Iris pigment epithelial cell (primary cell): ENCODE measurements at regions not wholly inside any gene's neighbourhood (a gene's known extent, or its start where the extent isn't known, plus 50 kb on each side); places are given as distances from the start of the nearest gene placed in this dataset.
A peak's percentile ranks its signal among the peaks of the same experiment; 100 is the strongest.
"Not testable (repeated sequence)": the region's sequence is repeated elsewhere in the genome, so short reads cannot be mapped to it uniquely, and the experiment has no call there.

Experiments
- DNase-seq: peaks from one replicate; pipeline ENCODE4 v3.0.0-alpha.2; 2011; ENCODE audit warnings: low read depth

- no peak for DNase-seq
Observed at GRCh38 chr15:66964111-66964738, 101.2 kb upstream of the SMAD3 start.

GRCh38 chr15:66964791-66965190 lies 100.6 kb upstream of the SMAD3 start:
- no peak for DNase-seq

- no peak for DNase-seq
Observed at GRCh38 chr15:66965201-66965900, 100.1 kb upstream of the SMAD3 start.

GRCh38 chr15:66966256-66966655 lies 99.1 kb upstream of the SMAD3 start:
- DNase-seq, result no peak

GRCh38 chr15:66968806-66969596 lies 96.4 kb upstream of the SMAD3 start:
- DNase-seq, result no peak

GRCh38 chr15:66974131-66974530 lies 91.3 kb upstream of the SMAD3 start:
- not testable (repeated sequence) for DNase-seq

- DNase-seq, result not testable (repeated sequence)
Observed at GRCh38 chr15:66976106-66976640, 89.2 kb upstream of the SMAD3 start.

- not testable (repeated sequence) for DNase-seq
Observed at GRCh38 chr15:66980326-66980725, 85.1 kb upstream of the SMAD3 start.

GRCh38 chr15:66981771-66982170 lies 83.6 kb upstream of the SMAD3 start:
- no peak for DNase-seq

- no peak for DNase-seq
Observed at GRCh38 chr15:66982250-66982649, 83.2 kb upstream of the SMAD3 start.

GRCh38 chr15:66982816-66983215 lies 82.6 kb upstream of the SMAD3 start:
- DNase-seq, result no peak

- no peak for DNase-seq
Observed at GRCh38 chr15:66985653-66986052, 79.7 kb upstream of the SMAD3 start.

GRCh38 chr15:66986951-66987350 lies 78.5 kb upstream of the SMAD3 start:
- DNase-seq, result no peak

- DNase-seq, result no peak
Observed at GRCh38 chr15:66993090-66993489, 72.3 kb upstream of the SMAD3 start.

- DNase-seq, result no peak
Observed at GRCh38 chr15:66993874-66994696, 71.3 kb upstream of the SMAD3 start.

GRCh38 chr15:66994927-66995656 lies 70.3 kb upstream of the SMAD3 start:
- DNase-seq, result peak; percentile 53

- no peak for DNase-seq
Observed at GRCh38 chr15:66996094-66996493, 69.3 kb upstream of the SMAD3 start.

- DNase-seq, result peak; percentile 79
Observed at GRCh38 chr15:66997212-66997611, 68.2 kb upstream of the SMAD3 start.

- DNase-seq, result not testable (repeated sequence)
Observed at GRCh38 chr15:66998234-66998633, 67.2 kb upstream of the SMAD3 start.

GRCh38 chr15:66999046-66999968 lies 66.1 kb upstream of the SMAD3 start:
- no peak for DNase-seq
